Mammary epithelial cell (primary cell): ENCODE measurements at regions not wholly inside any gene's neighbourhood (a gene's known extent, or its start where the extent isn't known, plus 50 kb on each side); places are given as distances from the start of the nearest gene placed in this dataset.

Experiments used
- EZH2 ChIP-seq: IDR thresholded peaks from 2 replicates; pipeline ENCODE4 v1.6.1; 2012; ENCODE audit warnings: low read length, inconsistent platforms, borderline replicate concordance
- TF ChIP-seq, protein P1 (sequence below), 2 donors: IDR thresholded peaks in 1 of 2; conservative IDR thresholded peaks in 1 of 2; 2 replicates each; pipeline ENCODE4 v1.5.1; 2011 to 2012; ENCODE audit warnings: inconsistent platforms in 2 of 2, low read length in 2 of 2, mild to moderate bottlenecking in 2 of 2, control low read depth in 1 of 2, low read depth in 1 of 2; ENCODE audit not compliant: insufficient read depth in 1 of 2; ENCODE audit errors: extremely low read depth in 1 of 2

DNA sequence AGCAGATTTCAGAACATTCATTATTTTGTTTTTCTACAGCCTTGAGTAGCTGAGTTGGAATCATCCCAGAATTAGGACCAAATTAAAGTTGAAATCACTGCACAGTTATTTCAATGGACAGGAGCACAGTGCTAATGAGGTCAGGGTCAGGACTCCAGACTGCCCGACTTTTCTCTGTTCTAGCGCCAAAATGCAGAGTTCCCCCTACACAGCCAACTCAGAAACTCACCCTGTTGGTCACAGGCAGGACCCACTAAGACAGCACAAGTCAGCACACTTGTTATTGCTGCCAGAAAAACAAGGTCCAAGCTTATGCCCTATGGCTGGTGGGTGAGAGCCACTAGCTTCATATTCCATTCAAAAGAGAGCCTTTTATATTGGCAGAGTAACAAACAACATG is 198.1 kb upstream of the KRR1 start:
- TF ChIP-seq, protein P1, sequence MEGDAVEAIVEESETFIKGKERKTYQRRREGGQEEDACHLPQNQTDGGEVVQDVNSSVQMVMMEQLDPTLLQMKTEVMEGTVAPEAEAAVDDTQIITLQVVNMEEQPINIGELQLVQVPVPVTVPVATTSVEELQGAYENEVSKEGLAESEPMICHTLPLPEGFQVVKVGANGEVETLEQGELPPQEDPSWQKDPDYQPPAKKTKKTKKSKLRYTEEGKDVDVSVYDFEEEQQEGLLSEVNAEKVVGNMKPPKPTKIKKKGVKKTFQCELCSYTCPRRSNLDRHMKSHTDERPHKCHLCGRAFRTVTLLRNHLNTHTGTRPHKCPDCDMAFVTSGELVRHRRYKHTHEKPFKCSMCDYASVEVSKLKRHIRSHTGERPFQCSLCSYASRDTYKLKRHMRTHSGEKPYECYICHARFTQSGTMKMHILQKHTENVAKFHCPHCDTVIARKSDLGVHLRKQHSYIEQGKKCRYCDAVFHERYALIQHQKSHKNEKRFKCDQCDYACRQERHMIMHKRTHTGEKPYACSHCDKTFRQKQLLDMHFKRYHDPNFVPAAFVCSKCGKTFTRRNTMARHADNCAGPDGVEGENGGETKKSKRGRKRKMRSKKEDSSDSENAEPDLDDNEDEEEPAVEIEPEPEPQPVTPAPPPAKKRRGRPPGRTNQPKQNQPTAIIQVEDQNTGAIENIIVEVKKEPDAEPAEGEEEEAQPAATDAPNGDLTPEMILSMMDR (conservative IDR thresholded peaks at IDR 0.05 in 1 of 2, IDR thresholded peaks at IDR 0.05 in 1 of 2; ENCODE audit: extremely low read depth in 1 of 2, insufficient read depth in 1 of 2, low read depth in 1 of 2, low read length in 2 of 2) = no peak
- no peak for TF ChIP-seq EZH2
